Adipose tissue (tissue), 3 donors: ENCODE measurements at regions not wholly inside any gene's neighbourhood (a gene's known extent, or its start where the extent isn't known, plus 50 kb on each side); places are given as distances from the start of the nearest gene placed in this dataset.
"Not testable (repeated sequence)": the region's sequence is repeated elsewhere in the genome, so short reads cannot be mapped to it uniquely, and the experiment has no call there.

ENCODE experiments used
- H3K27ac ChIP-seq: one replicate; pipeline ENCODE4 v1.5.1; 2013; ENCODE audit warnings: low read depth, low read length
- WGBS, 3 donors: extraction: QIAGEN DNeasy Blood & Tissue Kit; methylation state at CpG; one replicate each; pipeline ENCODE4 v1.1.7; 2013; 5-methylcytosine and 5-hydroxymethylcytosine counted together
- donor health status: healthy with polysubstance abuse.
- donor health status: Bipolar disorder and iron deficiency.
- donor health status: healthy.

- WGBS, 3 donors: 34 to 87% (median 78%) methylated on average over 3 of the region's 3 CpGs
- no peak overlapping the region for H3K27ac ChIP-seq
Measured at GRCh38 chr12:92063641-92064040, 82.0 kb downstream of the BTG1 start.

- WGBS, 3 donors: 56 to 92% (median 76%) methylated on average over 6 of the region's 6 CpGs
- H3K27ac ChIP-seq: no peak overlapping the region
Measured at GRCh38 chr12:92062539-92063493, 82.8 kb downstream of the BTG1 start.

GRCh38 chr12:92061061-92061460 lies 84.6 kb downstream of the BTG1 start:
- H3K27ac ChIP-seq: no peak overlapping the region

GRCh38 chr12:92059960-92060359 lies 85.7 kb downstream of the BTG1 start:
- H3K27ac ChIP-seq: no peak overlapping the region

GRCh38 chr12:92058664-92059063 lies 87.0 kb downstream of the BTG1 start:
- 89 to 97% (median 95%) methylated on average over 1 of the region's 1 CpG for WGBS, 3 donors
- no peak overlapping the region for H3K27ac ChIP-seq

More at GRCh38 chr12:92059960-92060359, 85.7 kb downstream of the BTG1 start:
- 53 to 95% (median 55%) methylated on average over 2 of the region's 2 CpGs for WGBS, 3 donors

GRCh38 chr12:92056756-92057155 lies 88.9 kb downstream of the BTG1 start:
- WGBS, 3 donors: 77 to 97% (median 90%) methylated on average over 1 of the region's 1 CpG
- H3K27ac ChIP-seq: not testable (repeated sequence)

- WGBS, 3 donors: 71 to 90% (median 82%) methylated on average over 2 of the region's 2 CpGs
- H3K27ac ChIP-seq: no peak overlapping the region
Measured at GRCh38 chr12:92056290-92056689, 89.4 kb downstream of the BTG1 start.

- H3K27ac ChIP-seq: no peak overlapping the region
- 50 to 88% (median 75%) methylated on average over 4 of the region's 4 CpGs for WGBS, 3 donors
Measured at GRCh38 chr12:92055877-92056276, 89.8 kb downstream of the BTG1 start.

- WGBS, 3 donors: 93 to 98% (median 94%) methylated on average over 2 of the region's 2 CpGs
- H3K27ac ChIP-seq: no peak overlapping the region
Measured at GRCh38 chr12:92051441-92051840, 94.2 kb downstream of the BTG1 start.

GRCh38 chr12:92049403-92049802 lies 96.2 kb downstream of the BTG1 start:
- no peak overlapping the region for H3K27ac ChIP-seq
- 86 to 94% (median 89%) methylated on average over 3 of the region's 3 CpGs for WGBS, 3 donors

- WGBS, 3 donors: 86 to 90% (median 90%) methylated on average over 2 of the region's 2 CpGs
- H3K27ac ChIP-seq: no peak overlapping the region
Measured at GRCh38 chr12:92047393-92047826, 98.2 kb downstream of the BTG1 start.

- H3K27ac ChIP-seq: no peak overlapping the region
- 87 to 91% (median 90%) methylated on average over 7 of the region's 7 CpGs for WGBS, 3 donors
Measured at GRCh38 chr12:92046557-92047392, 98.9 kb downstream of the BTG1 start.

GRCh38 chr12:92045852-92046251 lies 99.8 kb downstream of the BTG1 start:
- 95 to 100% (median 99%) methylated on average over 2 of the region's 2 CpGs for WGBS, 3 donors
- no peak overlapping the region for H3K27ac ChIP-seq

- WGBS, 3 donors: 79 to 92% (median 83%) methylated on average over 2 of the region's 2 CpGs
- no peak overlapping the region for H3K27ac ChIP-seq
Measured at GRCh38 chr12:92044435-92044834, 101.2 kb downstream of the BTG1 start.

- no peak overlapping the region for H3K27ac ChIP-seq
- 80 to 93% (median 85%) methylated on average over 5 of the region's 5 CpGs for WGBS, 3 donors
Measured at GRCh38 chr12:92042791-92043531, 102.7 kb downstream of the BTG1 start.

GRCh38 chr12:92041742-92042141 lies 103.9 kb downstream of the BTG1 start:
- WGBS, 3 donors: 37 to 52% (median 40%) methylated on average over 1 of the region's 1 CpG
- no peak overlapping the region for H3K27ac ChIP-seq

GRCh38 chr12:92039046-92039445 lies 106.6 kb downstream of the BTG1 start:
- 72 to 94% (median 76%) methylated on average over 3 of the region's 3 CpGs for WGBS, 3 donors
- H3K27ac ChIP-seq: no peak overlapping the region

- H3K27ac ChIP-seq: no peak overlapping the region
- 79 to 89% (median 87%) methylated on average over 4 of the region's 4 CpGs for WGBS, 3 donors
Measured at GRCh38 chr12:92038476-92038875, 107.2 kb downstream of the BTG1 start.
